GM19372 (cell line): ENCODE measurements at regions not wholly inside any gene's neighbourhood (a gene's known extent, or its start where the extent isn't known, plus 50 kb on each side); places are given as distances from the start of the nearest gene placed in this dataset.
"Not testable (repeated sequence)": the region's sequence is repeated elsewhere in the genome, so short reads cannot be mapped to it uniquely, and the experiment has no call there.

Experiments
- ATAC-seq: cut with Tn5 transposase; IDR thresholded peaks from one replicate; pipeline ENCODE4 v1.9.1; 2021; ENCODE audit warnings: mild to moderate bottlenecking, low read depth, moderate library complexity; ENCODE audit not compliant: unreplicated experiment

DNA sequence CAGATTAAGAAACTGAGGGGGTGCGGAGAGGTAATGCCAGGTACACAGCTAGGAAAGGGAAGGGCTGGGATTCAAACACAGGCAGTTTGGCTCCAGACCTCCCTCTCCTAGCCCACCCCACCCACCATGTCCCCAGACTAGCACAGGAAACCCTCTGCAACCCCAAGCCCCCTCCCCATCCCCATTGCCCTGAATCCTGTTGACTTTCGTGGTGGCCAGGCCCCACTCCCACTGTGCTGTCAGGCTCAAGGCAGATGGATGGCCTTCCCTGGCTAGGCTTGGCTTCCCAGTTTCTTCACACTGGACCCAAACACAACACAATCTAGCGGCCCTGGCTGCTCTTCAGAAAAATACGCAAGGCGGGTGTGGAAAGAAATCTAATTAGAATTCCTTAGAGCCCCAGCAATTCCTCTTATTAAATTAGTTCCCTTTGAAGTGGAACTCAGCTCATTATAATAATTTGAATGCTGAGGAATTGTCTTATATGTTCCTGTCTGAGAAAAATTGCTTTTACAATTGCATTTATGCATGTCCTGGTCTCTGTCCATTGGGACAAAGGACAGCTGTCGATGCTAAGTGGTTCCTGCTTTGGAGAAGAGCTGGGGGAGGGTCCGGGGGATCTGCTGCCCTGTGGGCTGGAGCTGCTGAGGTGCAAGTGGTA is 97.4 kb downstream of the SYF2 start:
- ATAC-seq = no peak

DNA sequence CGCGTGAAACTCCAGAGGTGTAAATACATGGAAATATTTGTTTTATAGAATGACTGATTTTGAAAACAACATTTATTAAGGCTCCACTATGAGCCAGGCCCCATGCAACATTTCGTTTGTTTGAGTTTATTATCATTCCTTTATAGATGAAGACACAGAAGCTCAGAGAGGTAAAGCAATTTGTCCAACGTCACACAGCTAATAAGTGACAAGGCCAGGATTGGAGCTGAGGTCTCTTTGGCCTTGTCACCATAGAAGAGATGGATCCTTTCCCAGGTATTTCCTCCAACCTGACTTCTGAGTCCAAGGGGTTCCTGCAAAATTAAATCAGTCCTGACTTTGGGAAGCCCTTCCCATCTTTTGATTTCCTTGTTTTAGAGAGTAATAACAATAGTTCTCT is 98.0 kb downstream of the SYF2 start:
- ATAC-seq = no peak

- ATAC-seq = no peak
Observed at GRCh38 chr1:25131794-25132193, 100.5 kb downstream of the SYF2 start.

DNA sequence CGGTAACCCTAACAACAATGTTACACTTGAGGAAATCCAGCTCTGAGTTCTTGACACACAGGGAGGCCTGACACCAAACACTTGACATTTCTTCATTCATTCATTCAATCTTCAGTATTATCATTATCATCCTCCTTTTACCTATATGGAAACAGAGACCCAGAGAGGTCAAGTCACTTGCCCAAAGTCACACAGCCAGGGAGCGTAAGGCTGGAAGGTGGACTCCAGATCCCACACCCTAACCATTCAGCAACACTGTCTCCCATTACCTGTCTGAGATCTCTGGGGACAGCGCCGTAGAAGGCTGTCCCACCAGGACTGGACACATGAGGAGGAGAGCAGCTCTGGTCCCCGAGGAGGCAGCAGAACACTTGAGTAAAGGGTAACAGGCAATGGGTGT is 101.4 kb downstream of the SYF2 start:
- no peak for ATAC-seq

GRCh38 chr1:25129380-25129779 is 102.9 kb downstream of the SYF2 start:
- no peak for ATAC-seq

- ATAC-seq = no peak
Observed at GRCh38 chr1:25128121-25128621, 104.1 kb downstream of the SYF2 start.

GRCh38 chr1:25126562-25126961 is 105.7 kb downstream of the SYF2 start:
- ATAC-seq = no peak

GRCh38 chr1:25123551-25123950 is 108.8 kb downstream of the SYF2 start:
- ATAC-seq = no peak

DNA sequence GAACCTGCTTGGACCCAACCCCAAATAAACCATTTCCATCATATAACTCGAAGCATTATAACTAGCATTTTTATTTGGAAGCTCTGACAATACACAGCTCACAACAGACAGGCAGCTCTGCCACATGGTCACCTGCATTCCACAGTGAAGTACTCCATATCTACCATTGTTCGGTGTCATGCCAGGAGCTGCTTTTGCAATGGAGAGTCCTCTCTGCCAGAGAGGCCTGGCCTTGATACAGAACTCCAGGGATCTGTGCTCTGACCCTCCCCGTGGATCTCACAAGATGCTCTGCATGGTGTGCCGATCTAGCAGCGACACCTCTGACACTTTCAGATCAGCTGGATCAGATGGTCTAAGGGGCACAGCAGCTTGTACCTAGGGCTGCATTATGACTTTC is 109.6 kb downstream of the SYF2 start:
- ATAC-seq = no peak

DNA sequence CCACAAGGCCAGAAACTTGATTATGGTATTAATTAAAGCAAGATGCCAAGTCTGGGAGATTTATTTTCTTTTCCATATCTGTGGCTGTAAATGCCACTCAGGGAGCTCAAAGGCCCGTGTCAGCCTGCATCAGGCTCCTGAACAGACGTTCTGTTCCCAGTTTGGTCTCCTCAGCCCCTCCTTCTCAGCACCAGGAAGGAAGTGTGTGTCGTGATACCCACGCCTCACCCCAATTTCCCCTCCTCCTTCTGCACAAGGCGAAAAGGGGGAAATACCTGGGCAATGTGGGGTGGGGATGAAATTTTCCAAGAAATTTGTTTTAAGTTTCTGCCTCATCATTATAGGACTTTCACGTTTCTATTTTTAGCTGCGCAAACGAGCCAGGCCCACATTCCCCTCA is 112.0 kb downstream of the SYF2 start:
- ATAC-seq = no peak

GRCh38 chr1:25118546-25118945 is 113.8 kb downstream of the SYF2 start:
- ATAC-seq = no peak

DNA sequence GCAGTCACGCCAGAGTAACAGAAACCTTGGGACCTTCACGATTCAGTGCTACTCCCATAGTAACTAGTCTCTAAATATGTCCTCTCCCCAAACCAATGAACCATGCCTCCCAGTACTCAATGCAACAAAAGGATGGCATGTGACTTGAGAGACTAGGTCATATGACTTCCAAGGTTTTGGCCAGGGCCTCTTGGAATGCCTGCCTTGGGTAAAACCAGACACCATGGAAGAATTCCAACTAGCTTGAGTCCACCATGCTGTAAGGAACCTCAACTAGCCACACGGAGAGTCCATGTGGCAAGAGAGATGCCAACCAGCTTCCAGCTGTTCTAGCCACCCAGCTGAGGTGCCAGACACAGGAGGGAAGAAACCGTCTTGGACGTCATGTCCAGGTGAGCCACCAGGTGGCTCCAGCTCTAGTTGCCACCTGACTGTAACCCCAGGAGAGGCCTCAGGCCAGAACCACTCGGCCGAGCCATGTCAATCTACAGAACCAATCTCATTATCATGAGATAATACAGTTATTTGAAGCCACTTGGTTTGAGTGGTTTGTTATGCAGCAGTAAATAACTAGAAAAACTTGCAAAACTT is 115.0 kb downstream of the SYF2 start:
- no peak for ATAC-seq

DNA sequence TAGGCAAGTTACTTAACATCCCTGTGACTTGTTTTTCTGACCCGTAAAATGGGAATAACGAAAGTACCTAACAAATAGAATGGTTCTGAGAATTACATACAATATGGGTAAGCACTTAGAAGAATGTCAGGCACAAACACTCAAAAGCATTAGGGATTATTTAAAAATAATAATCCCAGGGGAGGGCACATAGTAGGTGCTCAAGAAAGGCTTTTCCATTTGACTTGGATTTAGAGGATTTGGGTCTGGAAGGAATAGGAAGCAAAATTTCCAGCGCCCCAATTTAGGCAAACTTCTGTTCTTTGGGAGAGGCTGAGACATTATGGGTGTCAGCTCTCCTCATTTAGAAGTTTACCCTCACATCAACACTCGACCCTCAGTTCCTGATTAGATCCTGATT is 115.5 kb downstream of the SYF2 start:
- no peak for ATAC-seq

- ATAC-seq = not testable (repeated sequence)
Observed at GRCh38 chr1:25116117-25116516, 116.2 kb downstream of the SYF2 start.

GRCh38 chr1:25113731-25114130 is 118.6 kb downstream of the SYF2 start:
- no peak for ATAC-seq

GRCh38 chr1:25113086-25113485 is 119.2 kb downstream of the SYF2 start:
- no peak for ATAC-seq

DNA sequence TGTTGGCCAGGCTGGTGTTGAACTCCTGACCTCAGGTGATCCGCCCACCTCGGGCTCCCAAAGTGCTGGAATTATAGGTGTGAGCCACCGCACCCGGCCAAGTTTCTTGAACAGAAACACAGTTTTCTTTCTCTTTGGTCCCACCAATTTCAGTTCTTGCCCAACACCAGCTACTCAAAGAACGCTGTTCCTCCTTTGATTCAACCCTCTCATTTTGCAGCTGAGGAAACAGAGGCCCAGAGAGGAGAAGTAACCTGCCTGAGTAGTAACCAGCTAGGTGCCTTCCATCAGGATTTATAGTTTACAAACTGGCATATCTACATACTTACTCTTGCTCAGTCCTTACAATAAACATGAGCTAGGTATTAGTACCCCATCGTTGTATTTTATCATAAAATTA is 119.9 kb downstream of the SYF2 start:
- no peak for ATAC-seq

- no peak for ATAC-seq
Observed at GRCh38 chr1:25111706-25112105, 120.6 kb downstream of the SYF2 start.

GRCh38 chr1:25110485-25110884 is 121.8 kb downstream of the SYF2 start:
- ATAC-seq = no peak

GRCh38 chr1:25110036-25110435 is 122.3 kb downstream of the SYF2 start:
- ATAC-seq = no peak

DNA sequence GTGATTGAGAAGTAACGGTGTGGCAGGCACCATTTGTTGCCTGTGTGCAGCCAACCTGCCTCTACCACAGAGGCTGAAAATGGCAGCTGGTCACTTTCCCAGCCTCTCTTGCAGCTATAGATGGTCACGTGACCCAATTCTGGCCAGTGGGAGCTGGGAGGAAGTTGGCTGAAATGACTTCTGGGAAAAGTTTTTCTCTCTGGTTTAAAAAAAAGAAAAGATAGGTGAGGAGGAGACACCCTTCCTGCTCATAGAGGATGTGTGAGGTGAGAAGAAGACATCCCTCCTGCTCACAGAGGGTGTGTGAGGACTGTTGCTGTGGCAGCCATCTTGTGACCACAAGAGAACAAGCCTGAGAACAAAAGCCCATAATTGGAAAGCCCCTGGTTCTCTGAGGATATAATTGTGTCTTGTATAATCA is 122.8 kb downstream of the SYF2 start:
- no peak for ATAC-seq

GRCh38 chr1:25107643-25108010 is 124.7 kb downstream of the SYF2 start:
- no peak for ATAC-seq
